Suprapubic skin (tissue), 4 donors: ENCODE measurements at regions not wholly inside any gene's neighbourhood (a gene's known extent, or its start where the extent isn't known, plus 50 kb on each side); places are given as distances from the start of the nearest gene placed in this dataset.

Source experiments
- POLR2A ChIP-seq, 2 donors: fragments of 450-650 bp; IDR thresholded peaks; one replicate each; pipeline ENCODE4 v1.6.1; 2017; ENCODE audit warnings: antibody characterized with exemption in 2 of 2, mild to moderate bottlenecking in 2 of 2, moderate library complexity in 2 of 2
- POLR2AphosphoS5 ChIP-seq, 3 donors: sonication (generic); formaldehyde crosslinking; IDR thresholded peaks; one replicate each; pipeline ENCODE4 v1.6.1; 2017; ENCODE audit warnings: antibody characterized with exemption in 3 of 3
- TF ChIP-seq, protein P1 (sequence below), 2 donors: fragments of 200-600 bp in 1 of 2; fragments of 450-650 bp in 1 of 2; sonication (generic) in 1 of 2; IDR thresholded peaks; one replicate each; pipeline ENCODE4 v1.5.1; 2016 to 2019; ENCODE audit warnings: antibody characterized with exemption in 2 of 2, mild to moderate bottlenecking in 1 of 2, moderate library complexity in 1 of 2

GRCh38 chr17:15123593-15124263, 141.4 kb downstream of the PMP22 start:
- TF ChIP-seq, protein P1, sequence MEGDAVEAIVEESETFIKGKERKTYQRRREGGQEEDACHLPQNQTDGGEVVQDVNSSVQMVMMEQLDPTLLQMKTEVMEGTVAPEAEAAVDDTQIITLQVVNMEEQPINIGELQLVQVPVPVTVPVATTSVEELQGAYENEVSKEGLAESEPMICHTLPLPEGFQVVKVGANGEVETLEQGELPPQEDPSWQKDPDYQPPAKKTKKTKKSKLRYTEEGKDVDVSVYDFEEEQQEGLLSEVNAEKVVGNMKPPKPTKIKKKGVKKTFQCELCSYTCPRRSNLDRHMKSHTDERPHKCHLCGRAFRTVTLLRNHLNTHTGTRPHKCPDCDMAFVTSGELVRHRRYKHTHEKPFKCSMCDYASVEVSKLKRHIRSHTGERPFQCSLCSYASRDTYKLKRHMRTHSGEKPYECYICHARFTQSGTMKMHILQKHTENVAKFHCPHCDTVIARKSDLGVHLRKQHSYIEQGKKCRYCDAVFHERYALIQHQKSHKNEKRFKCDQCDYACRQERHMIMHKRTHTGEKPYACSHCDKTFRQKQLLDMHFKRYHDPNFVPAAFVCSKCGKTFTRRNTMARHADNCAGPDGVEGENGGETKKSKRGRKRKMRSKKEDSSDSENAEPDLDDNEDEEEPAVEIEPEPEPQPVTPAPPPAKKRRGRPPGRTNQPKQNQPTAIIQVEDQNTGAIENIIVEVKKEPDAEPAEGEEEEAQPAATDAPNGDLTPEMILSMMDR (IDR thresholded peaks at IDR 0.05), result no peak
- TF ChIP-seq POLR2AphosphoS5 (IDR thresholded peaks at IDR 0.05), result no peak
- TF ChIP-seq POLR2A (IDR thresholded peaks at IDR 0.05), result no peak
